ENCODE measurements at regions not wholly inside any gene's neighbourhood (a gene's known extent, or its start where the extent isn't known, plus 50 kb on each side); places are given as distances from the start of the nearest gene placed in this dataset.
A peak's percentile ranks its signal among the peaks of the same experiment; 100 is the strongest.

GRCh38 chr11:116641561-116642045 lies 131.2 kb downstream of the BUD13 start (continued):
- TF ChIP-seq ZNF646 (CRISPR knock-in tag; IDR thresholded peaks at IDR 0.05) (no peak), ZNF773 (CRISPR knock-in tag; IDR thresholded peaks at IDR 0.05; ENCODE audit: borderline replicate concordance) (no peak), SOX13 (IDR thresholded peaks at IDR 0.05) (no peak), SOX13 (CRISPR knock-in tag; conservative IDR thresholded peaks at IDR 0.05 in 1 of 2, IDR thresholded peaks at IDR 0.05 in 1 of 2) (no peak), ZNF329 (CRISPR knock-in tag; IDR thresholded peaks at IDR 0.05; ENCODE audit: low read depth) (no peak), ZBTB46 (CRISPR knock-in tag; IDR thresholded peaks at IDR 0.05; ENCODE audit: borderline replicate concordance) (no peak), HMG20B (CRISPR knock-in tag; conservative IDR thresholded peaks at IDR 0.05) (no peak), ZNF768 (CRISPR knock-in tag; IDR thresholded peaks at IDR 0.05) (no peak), ZSCAN25 (CRISPR knock-in tag; IDR thresholded peaks at IDR 0.05) (no peak), RFXAP (CRISPR knock-in tag; IDR thresholded peaks at IDR 0.05; ENCODE audit: borderline replicate concordance) (no peak), TFDP1 (CRISPR knock-in tag; IDR thresholded peaks at IDR 0.05; ENCODE audit: borderline replicate concordance) (no peak), SP2 (CRISPR knock-in tag; IDR thresholded peaks at IDR 0.05) (no peak), XRCC5 (optimal IDR thresholded peaks at IDR 0.05; ENCODE audit: low read length) (peak; percentile 26), ARID5B (CRISPR knock-in tag; IDR thresholded peaks at IDR 0.05) (no peak), ZNF3 (CRISPR knock-in tag; IDR thresholded peaks at IDR 0.05) (no peak), STAG1 (CRISPR knock-in tag; IDR thresholded peaks at IDR 0.05) (peak; percentile 92), GATA4 (IDR thresholded peaks at IDR 0.05; ENCODE audit: borderline replicate concordance, low read depth) (no peak), ZNF644 (CRISPR knock-in tag; IDR thresholded peaks at IDR 0.05; ENCODE audit: low read depth) (no peak), ZNF33B (CRISPR knock-in tag; IDR thresholded peaks at IDR 0.05) (no peak)

Measured in HepG2 (cell line).